Skeletal muscle tissue (tissue), 3 donors: ENCODE measurements at regions not wholly inside any gene's neighbourhood (a gene's known extent, or its start where the extent isn't known, plus 50 kb on each side); places are given as distances from the start of the nearest gene placed in this dataset.
"Not testable (repeated sequence)": the region's sequence is repeated elsewhere in the genome, so short reads cannot be mapped to it uniquely, and the experiment has no call there.

ENCODE experiments used
- H3K27ac ChIP-seq: one replicate; pipeline ENCODE4 v1.7.0; 2013; ENCODE audit warnings: mild to moderate bottlenecking, low read depth, low read length, inconsistent platforms
- H3K27me3 ChIP-seq, 3 donors: one replicate each; pipeline ENCODE4 v1.7.0; 2013; ENCODE audit warnings: low read length in 3 of 3; ENCODE audit not compliant: control insufficient read depth in 3 of 3, insufficient read depth in 3 of 3
- H3K36me3 ChIP-seq, 3 donors: one replicate each; pipeline ENCODE4 v1.7.0; 2013; ENCODE audit warnings: low read length in 3 of 3; ENCODE audit not compliant: control insufficient read depth in 3 of 3, insufficient read depth in 3 of 3
- H3K4me1 ChIP-seq, 3 donors: one replicate each; pipeline ENCODE4 v1.7.0; 2013; ENCODE audit warnings: low read length in 3 of 3, mild to moderate bottlenecking in 3 of 3; ENCODE audit not compliant: control insufficient read depth in 3 of 3, insufficient read depth in 3 of 3
- H3K4me3 ChIP-seq, 3 donors: one replicate each; pipeline ENCODE4 v1.7.0; 2013; ENCODE audit warnings: low read length in 3 of 3
- H3K9ac ChIP-seq, 3 donors: one replicate each; pipeline ENCODE4 v1.7.0; 2013; ENCODE audit warnings: low read length in 3 of 3, mild to moderate bottlenecking in 3 of 3, moderate library complexity in 2 of 3, low read depth in 1 of 3
- H3K9me3 ChIP-seq, 3 donors: one replicate each; pipeline ENCODE4 v1.7.0; 2013; ENCODE audit warnings: low read length in 3 of 3; ENCODE audit not compliant: control insufficient read depth in 3 of 3
- donor health status: Osteomylitis.

DNA sequence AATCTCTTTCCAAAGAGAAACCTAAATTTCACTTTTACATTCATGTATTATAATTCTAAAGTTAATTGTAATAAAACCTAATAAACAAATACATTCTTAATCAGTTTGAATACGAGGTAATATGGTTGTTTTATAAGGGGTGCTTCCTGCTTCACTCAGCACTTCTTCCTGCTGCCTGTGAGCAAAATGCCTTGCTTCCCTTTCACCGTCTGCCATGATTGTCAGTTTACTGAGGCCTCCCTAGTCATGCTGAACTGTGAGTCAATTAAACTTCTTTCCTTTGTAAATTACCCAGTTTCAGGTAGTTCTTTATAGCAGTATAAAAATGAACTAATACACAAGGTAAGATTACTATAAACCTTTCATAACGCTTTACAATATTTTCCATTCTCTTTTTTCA, 491.1 kb upstream of the LRRC7 start:
- Histone ChIP-seq H3K4me3 (no peak overlapping the region), H3K4me1 (no peaks in the 10 kb centered on the region), H3K27me3 (no peaks in the 10 kb centered on the region), H3K9me3 (no peaks in the 10 kb centered on the region), H3K9ac (no peak overlapping the region), H3K27ac (no peak overlapping the region), H3K36me3 (no peaks in the 10 kb centered on the region)

DNA sequence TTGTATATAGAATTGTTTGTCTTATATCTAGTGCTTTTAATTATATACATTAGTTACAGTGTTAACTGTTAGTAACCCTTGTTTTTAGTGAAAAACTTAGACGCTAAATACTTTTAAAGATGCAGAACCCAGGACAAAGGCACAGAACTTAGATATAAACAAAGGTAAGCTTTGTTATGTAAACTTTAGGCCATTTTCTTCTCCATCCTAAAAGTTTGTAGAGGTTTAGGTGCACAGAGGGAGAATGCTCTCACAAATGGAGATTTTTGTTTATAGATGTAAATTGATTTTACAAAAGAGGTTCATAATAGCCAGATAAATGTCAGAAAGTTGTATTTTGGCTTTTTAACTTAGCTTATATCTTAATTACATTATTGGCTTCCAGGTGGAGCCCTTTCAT, 490.5 kb upstream of the LRRC7 start:
- Histone ChIP-seq H3K27ac (no peak overlapping the region), H3K9me3 (no peaks in the 10 kb centered on the region), H3K4me3 (no peak overlapping the region), H3K36me3 (no peaks in the 10 kb centered on the region), H3K9ac (no peak overlapping the region), H3K27me3 (no peaks in the 10 kb centered on the region), H3K4me1 (no peaks in the 10 kb centered on the region)

DNA sequence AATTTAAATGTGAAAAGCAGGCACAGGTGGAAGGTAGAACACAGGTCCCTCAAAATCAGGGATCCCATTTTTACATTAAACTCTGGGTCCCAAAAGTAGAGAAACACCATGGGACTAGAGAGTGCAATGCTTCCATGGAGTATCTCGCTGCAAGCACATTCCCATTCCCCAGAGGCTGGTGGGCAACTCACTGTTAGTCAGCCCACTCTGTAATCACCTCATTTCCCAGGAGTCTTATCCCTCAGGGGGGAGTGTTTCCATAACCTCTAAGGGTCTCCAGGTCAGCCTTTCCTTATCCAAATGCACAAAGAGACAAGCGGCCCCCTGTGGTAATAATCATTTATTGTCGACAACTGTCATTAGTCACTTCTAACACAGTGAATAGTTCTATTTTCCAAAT, 490.1 kb upstream of the LRRC7 start:
- Histone ChIP-seq H3K4me3 (no peak overlapping the region), H3K27me3 (no peaks in the 10 kb centered on the region)

DNA sequence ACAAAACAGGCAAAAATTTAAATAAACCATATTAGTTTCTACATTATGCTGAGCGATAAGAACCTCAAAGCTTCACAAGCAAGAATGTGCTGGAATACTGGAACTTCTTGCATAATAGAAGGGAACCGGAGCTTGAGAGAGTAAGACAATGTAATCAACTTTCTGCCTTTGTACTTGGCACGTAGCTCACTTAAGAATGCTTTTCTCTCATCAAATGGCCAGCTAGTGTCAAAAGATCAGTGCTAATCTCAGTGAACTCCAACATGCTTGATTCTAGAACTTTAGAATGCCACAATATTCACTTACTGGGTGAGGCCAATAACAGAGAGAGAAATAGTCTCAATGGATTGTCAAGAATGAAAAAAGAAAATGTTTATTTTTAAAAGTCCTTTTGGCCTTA, 486.1 kb upstream of the LRRC7 start:
- H3K4me1 ChIP-seq = no peaks in the 10 kb centered on the region
- no peaks in the 10 kb centered on the region for H3K9me3 ChIP-seq
- H3K36me3 ChIP-seq = no peaks in the 10 kb centered on the region
- H3K4me3 ChIP-seq = no peak overlapping the region
- no peak overlapping the region for H3K27ac ChIP-seq
- no peak overlapping the region for H3K9ac ChIP-seq
- H3K27me3 ChIP-seq = no peaks in the 10 kb centered on the region

More for the DNA sequence above, 490.1 kb upstream of the LRRC7 start:
- Histone ChIP-seq H3K27ac (no peak overlapping the region), H3K4me1 (no peaks in the 10 kb centered on the region), H3K9ac (no peak overlapping the region), H3K36me3 (no peaks in the 10 kb centered on the region), H3K9me3 (no peaks in the 10 kb centered on the region)

DNA sequence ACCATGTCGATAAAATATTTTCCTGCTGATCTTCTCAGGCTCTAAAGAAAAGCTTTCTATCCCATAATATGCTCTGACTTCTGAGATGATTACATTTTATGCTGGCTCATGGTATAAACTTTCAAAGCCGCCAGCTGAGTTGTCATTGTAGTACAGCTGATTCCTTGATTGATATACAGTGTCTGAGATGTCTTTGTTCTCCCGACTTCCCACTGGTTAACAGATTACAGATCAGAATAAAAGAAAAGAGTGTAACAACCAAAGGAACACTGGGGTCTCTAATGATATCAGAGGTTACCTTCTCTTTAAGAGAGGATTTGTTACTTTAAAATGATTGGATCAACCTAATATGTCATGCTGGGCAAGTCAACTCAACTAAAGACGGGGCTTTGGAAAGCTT, 485.4 kb upstream of the LRRC7 start:
- no peak overlapping the region for H3K27ac ChIP-seq
- H3K4me3 ChIP-seq = no peak overlapping the region
- H3K9ac ChIP-seq = no peak overlapping the region
- H3K4me1 ChIP-seq = no peaks in the 10 kb centered on the region
- no peaks in the 10 kb centered on the region for H3K9me3 ChIP-seq
- no peaks in the 10 kb centered on the region for H3K27me3 ChIP-seq
- H3K36me3 ChIP-seq = no peaks in the 10 kb centered on the region

DNA sequence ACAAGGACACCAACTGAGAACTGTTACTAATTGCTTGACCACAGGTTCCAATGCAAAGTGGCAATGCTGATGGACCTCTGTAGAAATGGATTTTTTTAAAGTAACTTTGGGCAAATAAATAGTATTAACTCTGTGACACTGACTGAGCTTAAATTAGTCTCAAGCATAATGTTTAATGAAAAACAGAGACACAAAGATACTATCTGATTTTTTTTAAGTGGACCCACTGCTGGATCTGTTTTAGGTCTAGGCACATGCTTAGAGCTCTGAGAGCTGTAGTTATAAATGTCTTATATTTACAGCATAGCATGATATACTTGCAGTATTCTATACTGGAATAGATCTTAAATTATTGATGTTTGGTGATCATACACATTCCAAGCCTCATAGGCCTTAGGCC, 481.6 kb upstream of the LRRC7 start:
- H3K36me3 ChIP-seq = no peaks in the 10 kb centered on the region
- no peaks in the 10 kb centered on the region for H3K9me3 ChIP-seq
- no peak overlapping the region for H3K27ac ChIP-seq
- no peak overlapping the region for H3K4me3 ChIP-seq
- no peaks in the 10 kb centered on the region for H3K4me1 ChIP-seq
- no peak overlapping the region for H3K9ac ChIP-seq
- no peaks in the 10 kb centered on the region for H3K27me3 ChIP-seq

DNA sequence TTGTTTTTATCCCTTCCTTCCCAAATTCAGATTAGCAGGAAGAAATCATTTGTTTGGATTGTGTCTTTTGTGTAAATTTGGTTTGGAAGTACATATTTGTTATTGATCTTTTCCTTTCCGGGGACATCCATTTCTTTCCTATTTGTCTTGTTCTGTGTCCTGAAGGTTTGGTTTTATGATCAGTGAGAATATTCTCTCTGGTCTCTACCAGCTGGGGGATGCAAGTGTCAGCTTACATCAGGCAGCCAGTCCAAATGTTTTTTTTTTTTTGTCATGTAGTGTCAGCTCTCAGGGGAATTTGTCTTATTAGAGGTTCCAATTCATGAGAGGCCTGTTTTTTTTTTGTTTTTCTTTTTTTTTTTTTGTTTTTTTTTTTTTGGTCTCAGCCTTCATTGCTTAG, 479.2 kb upstream of the LRRC7 start:
- Histone ChIP-seq H3K9ac (no peak overlapping the region), H3K36me3 (no peaks in the 10 kb centered on the region), H3K4me1 (no peaks in the 10 kb centered on the region), H3K9me3 (no peaks in the 10 kb centered on the region), H3K27me3 (no peaks in the 10 kb centered on the region), H3K27ac (no peak overlapping the region), H3K4me3 (no peak overlapping the region)

DNA sequence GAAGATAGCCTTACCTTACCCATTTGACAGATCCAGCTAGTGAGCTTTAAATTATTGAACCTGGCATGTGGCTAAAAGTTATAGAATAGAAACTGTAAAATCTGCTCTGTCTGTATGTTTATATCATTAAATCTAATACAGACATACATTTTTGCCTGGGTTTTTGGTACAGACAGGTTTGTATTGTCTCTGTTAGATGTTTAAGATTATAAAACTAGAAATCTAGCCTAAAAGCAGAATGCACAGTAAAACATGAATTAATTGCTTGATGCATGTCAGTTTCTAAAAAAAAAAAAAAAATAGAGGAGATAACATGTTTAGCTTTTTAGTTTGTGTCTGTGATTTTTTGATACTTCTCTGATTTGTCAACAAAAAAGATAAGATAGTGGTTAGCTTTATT, 477.6 kb upstream of the LRRC7 start:
- no peak overlapping the region for H3K27ac ChIP-seq
- no peak overlapping the region for H3K4me3 ChIP-seq
- H3K36me3 ChIP-seq = no peaks in the 10 kb centered on the region
- H3K9ac ChIP-seq = no peak overlapping the region
- no peaks in the 10 kb centered on the region for H3K4me1 ChIP-seq
- no peaks in the 10 kb centered on the region for H3K27me3 ChIP-seq
- no peaks in the 10 kb centered on the region for H3K9me3 ChIP-seq

DNA sequence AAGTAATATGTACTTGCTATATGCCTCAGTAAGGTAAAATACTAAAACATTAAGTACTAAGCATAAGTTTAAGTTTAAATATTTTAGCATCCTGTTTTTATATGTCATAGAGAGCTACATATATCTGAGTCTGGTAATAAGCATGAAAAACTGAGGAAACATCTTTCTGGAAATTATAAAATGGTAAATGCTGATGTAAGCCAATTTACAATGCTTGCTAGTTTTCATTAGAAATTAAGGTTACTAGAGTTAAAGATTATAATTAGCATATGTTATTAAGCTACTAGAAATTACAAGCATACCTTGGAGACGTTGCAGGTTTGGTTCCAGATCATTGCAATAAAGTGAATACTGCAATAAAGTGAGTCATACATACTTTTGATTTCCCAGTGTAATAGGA, 477.0 kb upstream of the LRRC7 start:
- Histone ChIP-seq H3K27ac (no peak overlapping the region), H3K4me3 (no peak overlapping the region), H3K36me3 (no peaks in the 10 kb centered on the region), H3K27me3 (no peaks in the 10 kb centered on the region), H3K9me3 (no peaks in the 10 kb centered on the region), H3K9ac (no peak overlapping the region), H3K4me1 (no peaks in the 10 kb centered on the region)

DNA sequence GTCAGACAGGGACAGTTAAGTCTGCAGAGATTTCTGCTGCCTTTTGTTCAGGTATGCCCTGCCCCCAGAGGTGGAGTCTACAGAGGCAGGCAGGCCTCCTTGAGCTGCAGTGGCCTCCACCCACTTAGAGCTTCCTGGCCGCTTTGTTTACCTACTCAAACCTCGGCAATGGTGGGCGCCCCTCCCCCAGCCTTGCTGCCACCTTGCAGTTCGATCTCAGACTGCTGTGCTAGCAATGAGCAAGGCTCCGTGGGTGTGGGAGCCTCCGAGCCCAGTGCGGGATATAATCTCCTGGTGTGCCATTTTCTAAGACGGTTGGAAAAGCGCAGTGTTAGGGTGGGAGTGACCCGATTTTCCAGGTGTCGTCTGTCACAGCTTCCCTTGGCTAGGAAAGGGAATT, 465.7 kb upstream of the LRRC7 start:
- not testable (repeated sequence) for H3K9me3 ChIP-seq, H3K4me1 ChIP-seq, H3K27me3 ChIP-seq, H3K9ac ChIP-seq, H3K36me3 ChIP-seq, H3K4me3 ChIP-seq, H3K27ac ChIP-seq

DNA sequence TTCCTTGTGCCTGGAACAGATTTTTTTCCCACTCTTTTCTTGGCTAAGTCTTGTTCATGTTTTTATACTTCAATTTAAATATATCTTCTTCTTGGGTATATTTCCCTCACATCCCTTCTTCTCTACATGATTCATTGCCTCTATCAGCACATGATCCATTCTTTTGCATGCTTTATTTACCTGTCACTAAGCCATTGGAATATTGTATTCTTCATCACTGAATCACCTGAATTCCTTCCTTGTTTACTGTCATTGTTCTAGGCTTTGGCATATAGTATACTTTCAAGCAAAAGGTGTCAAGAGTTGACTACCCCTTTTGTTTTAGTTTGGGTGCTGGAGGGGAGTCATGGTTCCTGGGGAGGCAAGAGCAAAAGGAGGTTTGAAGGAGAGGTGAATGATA, 464.5 kb upstream of the LRRC7 start:
- Histone ChIP-seq H3K27ac (no peak overlapping the region), H3K9me3 (peaks cover 0 to 3% (median 0%) of the 10 kb centered on the region in 3 donors), H3K27me3 (no peaks in the 10 kb centered on the region), H3K36me3 (no peaks in the 10 kb centered on the region), H3K9ac (no peak overlapping the region), H3K4me3 (no peak overlapping the region), H3K4me1 (no peaks in the 10 kb centered on the region)
